ENCODE measurements at regions not wholly inside any gene's neighbourhood (a gene's known extent, or its start where the extent isn't known, plus 50 kb on each side); places are given as distances from the start of the nearest gene placed in this dataset.

DNA sequence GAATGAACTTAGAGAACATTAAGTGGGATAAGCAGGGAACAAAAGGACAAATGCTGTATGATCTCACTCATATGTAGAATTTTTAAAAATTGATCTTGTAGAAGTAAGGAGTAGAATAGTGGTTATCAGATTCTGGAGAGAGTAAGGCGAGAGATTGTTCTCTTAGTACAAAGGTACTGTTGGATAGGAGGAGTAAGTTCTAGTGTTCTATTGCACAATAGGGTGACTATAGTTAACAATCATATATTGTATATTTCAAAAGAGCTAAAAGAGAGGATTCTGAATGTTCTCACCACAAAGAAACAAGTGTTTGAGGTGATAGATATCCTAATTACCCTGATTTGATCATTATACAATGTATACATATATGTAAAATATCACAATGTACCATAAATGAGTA lies 735.9 kb downstream of the NCAM2 start:
- no peak overlapping the region for H3K4me3 Mint-ChIP-seq
- no peaks in the 10 kb centered on the region for H3K36me3 Mint-ChIP-seq
- POLR2A ChIA-PET: no interaction called here
- ATAC-seq: no peak
- CTCF ChIA-PET: no interaction called here
- H3K9me3 Mint-ChIP-seq: no peaks in the 10 kb centered on the region
- no peak overlapping the region for H3K27ac Mint-ChIP-seq
- no peaks in the 10 kb centered on the region for H3K4me1 Mint-ChIP-seq
- no peak for TF ChIP-seq HMGXB4 (CRISPR knock-in tag; IDR thresholded peaks at IDR 0.05)
- TF ChIP-seq NFYB (CRISPR knock-in tag; conservative IDR thresholded peaks at IDR 0.05; ENCODE audit: low read depth): no peak
- TF ChIP-seq, protein P1, sequence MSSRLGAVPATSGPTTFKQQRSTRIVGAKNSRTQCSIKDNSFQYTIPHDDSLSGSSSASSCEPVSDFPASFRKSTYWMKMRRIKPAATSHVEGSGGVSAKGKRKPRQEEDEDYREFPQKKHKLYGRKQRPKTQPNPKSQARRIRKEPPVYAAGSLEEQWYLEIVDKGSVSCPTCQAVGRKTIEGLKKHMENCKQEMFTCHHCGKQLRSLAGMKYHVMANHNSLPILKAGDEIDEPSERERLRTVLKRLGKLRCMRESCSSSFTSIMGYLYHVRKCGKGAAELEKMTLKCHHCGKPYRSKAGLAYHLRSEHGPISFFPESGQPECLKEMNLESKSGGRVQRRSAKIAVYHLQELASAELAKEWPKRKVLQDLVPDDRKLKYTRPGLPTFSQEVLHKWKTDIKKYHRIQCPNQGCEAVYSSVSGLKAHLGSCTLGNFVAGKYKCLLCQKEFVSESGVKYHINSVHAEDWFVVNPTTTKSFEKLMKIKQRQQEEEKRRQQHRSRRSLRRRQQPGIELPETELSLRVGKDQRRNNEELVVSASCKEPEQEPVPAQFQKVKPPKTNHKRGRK (CRISPR knock-in tag; IDR thresholded peaks at IDR 0.05; ENCODE audit: borderline replicate concordance): no peak
- TF ChIP-seq ZNF425 (CRISPR knock-in tag; conservative IDR thresholded peaks at IDR 0.05): no peak
- TF ChIP-seq TEAD1 (CRISPR knock-in tag; IDR thresholded peaks at IDR 0.05): no peak
- TF ChIP-seq ZNF263 (CRISPR knock-in tag; IDR thresholded peaks at IDR 0.05; ENCODE audit: low read depth): no peak
- no peak for TF ChIP-seq ZNF396 (CRISPR knock-in tag; IDR thresholded peaks at IDR 0.05; ENCODE audit: borderline replicate concordance)
- no peak for TF ChIP-seq ZNF423 (CRISPR knock-in tag; IDR thresholded peaks at IDR 0.05)
- TF ChIP-seq ZNF121 (CRISPR knock-in tag; IDR thresholded peaks at IDR 0.05): no peak
- TF ChIP-seq ZNF138 (CRISPR knock-in tag; conservative IDR thresholded peaks at IDR 0.05): no peak
- TF ChIP-seq, protein P2, sequence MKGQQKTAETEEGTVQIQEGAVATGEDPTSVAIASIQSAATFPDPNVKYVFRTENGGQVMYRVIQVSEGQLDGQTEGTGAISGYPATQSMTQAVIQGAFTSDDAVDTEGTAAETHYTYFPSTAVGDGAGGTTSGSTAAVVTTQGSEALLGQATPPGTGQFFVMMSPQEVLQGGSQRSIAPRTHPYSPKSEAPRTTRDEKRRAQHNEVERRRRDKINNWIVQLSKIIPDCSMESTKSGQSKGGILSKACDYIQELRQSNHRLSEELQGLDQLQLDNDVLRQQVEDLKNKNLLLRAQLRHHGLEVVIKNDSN (CRISPR knock-in tag; IDR thresholded peaks at IDR 0.05): no peak
- TF ChIP-seq NR3C1 (CRISPR knock-in tag; conservative IDR thresholded peaks at IDR 0.05; ENCODE audit: low read depth): no peak
- TF ChIP-seq, protein P3, sequence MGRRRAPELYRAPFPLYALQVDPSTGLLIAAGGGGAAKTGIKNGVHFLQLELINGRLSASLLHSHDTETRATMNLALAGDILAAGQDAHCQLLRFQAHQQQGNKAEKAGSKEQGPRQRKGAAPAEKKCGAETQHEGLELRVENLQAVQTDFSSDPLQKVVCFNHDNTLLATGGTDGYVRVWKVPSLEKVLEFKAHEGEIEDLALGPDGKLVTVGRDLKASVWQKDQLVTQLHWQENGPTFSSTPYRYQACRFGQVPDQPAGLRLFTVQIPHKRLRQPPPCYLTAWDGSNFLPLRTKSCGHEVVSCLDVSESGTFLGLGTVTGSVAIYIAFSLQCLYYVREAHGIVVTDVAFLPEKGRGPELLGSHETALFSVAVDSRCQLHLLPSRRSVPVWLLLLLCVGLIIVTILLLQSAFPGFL (CRISPR knock-in tag; IDR thresholded peaks at IDR 0.05; ENCODE audit: borderline replicate concordance): no peak
- TF ChIP-seq, protein P4, sequence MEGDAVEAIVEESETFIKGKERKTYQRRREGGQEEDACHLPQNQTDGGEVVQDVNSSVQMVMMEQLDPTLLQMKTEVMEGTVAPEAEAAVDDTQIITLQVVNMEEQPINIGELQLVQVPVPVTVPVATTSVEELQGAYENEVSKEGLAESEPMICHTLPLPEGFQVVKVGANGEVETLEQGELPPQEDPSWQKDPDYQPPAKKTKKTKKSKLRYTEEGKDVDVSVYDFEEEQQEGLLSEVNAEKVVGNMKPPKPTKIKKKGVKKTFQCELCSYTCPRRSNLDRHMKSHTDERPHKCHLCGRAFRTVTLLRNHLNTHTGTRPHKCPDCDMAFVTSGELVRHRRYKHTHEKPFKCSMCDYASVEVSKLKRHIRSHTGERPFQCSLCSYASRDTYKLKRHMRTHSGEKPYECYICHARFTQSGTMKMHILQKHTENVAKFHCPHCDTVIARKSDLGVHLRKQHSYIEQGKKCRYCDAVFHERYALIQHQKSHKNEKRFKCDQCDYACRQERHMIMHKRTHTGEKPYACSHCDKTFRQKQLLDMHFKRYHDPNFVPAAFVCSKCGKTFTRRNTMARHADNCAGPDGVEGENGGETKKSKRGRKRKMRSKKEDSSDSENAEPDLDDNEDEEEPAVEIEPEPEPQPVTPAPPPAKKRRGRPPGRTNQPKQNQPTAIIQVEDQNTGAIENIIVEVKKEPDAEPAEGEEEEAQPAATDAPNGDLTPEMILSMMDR (IDR thresholded peaks at IDR 0.05): no peak
- TF ChIP-seq FOXP1 (CRISPR knock-in tag; IDR thresholded peaks at IDR 0.05; ENCODE audit: borderline replicate concordance): no peak
- no peak for TF ChIP-seq AFF4 (CRISPR knock-in tag; IDR thresholded peaks at IDR 0.05; ENCODE audit: borderline replicate concordance)
- no peak for TF ChIP-seq ZBTB21 (CRISPR knock-in tag; IDR thresholded peaks at IDR 0.05; ENCODE audit: borderline replicate concordance)
- no peaks in the 10 kb centered on the region for H3K27me3 Mint-ChIP-seq (ENCODE audit: low read depth)
- no peak for DNase-seq (ENCODE audit: low spot score)

Measured in WTC11 (cell line).